ENCODE measurements at regions not wholly inside any gene's neighbourhood (a gene's known extent, or its start where the extent isn't known, plus 50 kb on each side); places are given as distances from the start of the nearest gene placed in this dataset.

- no peak for TF ChIP-seq SP1 (IDR thresholded peaks at IDR 0.05)
- TF ChIP-seq, protein P1, sequence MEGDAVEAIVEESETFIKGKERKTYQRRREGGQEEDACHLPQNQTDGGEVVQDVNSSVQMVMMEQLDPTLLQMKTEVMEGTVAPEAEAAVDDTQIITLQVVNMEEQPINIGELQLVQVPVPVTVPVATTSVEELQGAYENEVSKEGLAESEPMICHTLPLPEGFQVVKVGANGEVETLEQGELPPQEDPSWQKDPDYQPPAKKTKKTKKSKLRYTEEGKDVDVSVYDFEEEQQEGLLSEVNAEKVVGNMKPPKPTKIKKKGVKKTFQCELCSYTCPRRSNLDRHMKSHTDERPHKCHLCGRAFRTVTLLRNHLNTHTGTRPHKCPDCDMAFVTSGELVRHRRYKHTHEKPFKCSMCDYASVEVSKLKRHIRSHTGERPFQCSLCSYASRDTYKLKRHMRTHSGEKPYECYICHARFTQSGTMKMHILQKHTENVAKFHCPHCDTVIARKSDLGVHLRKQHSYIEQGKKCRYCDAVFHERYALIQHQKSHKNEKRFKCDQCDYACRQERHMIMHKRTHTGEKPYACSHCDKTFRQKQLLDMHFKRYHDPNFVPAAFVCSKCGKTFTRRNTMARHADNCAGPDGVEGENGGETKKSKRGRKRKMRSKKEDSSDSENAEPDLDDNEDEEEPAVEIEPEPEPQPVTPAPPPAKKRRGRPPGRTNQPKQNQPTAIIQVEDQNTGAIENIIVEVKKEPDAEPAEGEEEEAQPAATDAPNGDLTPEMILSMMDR (IDR thresholded peaks at IDR 0.05; ENCODE audit: low read depth, low read length, missing input control), result no peak
- TF ChIP-seq, protein P2, sequence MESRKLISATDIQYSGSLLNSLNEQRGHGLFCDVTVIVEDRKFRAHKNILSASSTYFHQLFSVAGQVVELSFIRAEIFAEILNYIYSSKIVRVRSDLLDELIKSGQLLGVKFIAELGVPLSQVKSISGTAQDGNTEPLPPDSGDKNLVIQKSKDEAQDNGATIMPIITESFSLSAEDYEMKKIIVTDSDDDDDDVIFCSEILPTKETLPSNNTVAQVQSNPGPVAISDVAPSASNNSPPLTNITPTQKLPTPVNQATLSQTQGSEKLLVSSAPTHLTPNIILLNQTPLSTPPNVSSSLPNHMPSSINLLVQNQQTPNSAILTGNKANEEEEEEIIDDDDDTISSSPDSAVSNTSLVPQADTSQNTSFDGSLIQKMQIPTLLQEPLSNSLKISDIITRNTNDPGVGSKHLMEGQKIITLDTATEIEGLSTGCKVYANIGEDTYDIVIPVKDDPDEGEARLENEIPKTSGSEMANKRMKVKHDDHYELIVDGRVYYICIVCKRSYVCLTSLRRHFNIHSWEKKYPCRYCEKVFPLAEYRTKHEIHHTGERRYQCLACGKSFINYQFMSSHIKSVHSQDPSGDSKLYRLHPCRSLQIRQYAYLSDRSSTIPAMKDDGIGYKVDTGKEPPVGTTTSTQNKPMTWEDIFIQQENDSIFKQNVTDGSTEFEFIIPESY (IDR thresholded peaks at IDR 0.05), result no peak
- TF ChIP-seq, protein P3, sequence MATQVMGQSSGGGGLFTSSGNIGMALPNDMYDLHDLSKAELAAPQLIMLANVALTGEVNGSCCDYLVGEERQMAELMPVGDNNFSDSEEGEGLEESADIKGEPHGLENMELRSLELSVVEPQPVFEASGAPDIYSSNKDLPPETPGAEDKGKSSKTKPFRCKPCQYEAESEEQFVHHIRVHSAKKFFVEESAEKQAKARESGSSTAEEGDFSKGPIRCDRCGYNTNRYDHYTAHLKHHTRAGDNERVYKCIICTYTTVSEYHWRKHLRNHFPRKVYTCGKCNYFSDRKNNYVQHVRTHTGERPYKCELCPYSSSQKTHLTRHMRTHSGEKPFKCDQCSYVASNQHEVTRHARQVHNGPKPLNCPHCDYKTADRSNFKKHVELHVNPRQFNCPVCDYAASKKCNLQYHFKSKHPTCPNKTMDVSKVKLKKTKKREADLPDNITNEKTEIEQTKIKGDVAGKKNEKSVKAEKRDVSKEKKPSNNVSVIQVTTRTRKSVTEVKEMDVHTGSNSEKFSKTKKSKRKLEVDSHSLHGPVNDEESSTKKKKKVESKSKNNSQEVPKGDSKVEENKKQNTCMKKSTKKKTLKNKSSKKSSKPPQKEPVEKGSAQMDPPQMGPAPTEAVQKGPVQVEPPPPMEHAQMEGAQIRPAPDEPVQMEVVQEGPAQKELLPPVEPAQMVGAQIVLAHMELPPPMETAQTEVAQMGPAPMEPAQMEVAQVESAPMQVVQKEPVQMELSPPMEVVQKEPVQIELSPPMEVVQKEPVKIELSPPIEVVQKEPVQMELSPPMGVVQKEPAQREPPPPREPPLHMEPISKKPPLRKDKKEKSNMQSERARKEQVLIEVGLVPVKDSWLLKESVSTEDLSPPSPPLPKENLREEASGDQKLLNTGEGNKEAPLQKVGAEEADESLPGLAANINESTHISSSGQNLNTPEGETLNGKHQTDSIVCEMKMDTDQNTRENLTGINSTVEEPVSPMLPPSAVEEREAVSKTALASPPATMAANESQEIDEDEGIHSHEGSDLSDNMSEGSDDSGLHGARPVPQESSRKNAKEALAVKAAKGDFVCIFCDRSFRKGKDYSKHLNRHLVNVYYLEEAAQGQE (IDR thresholded peaks at IDR 0.05), result no peak
- TF ChIP-seq TAF1 (conservative IDR thresholded peaks at IDR 0.05), result no peak
- no peak for TF ChIP-seq EGR1 (IDR thresholded peaks at IDR 0.05; ENCODE audit: low read depth in 2 of 2)
- no peak for TF ChIP-seq GABPA (IDR thresholded peaks at IDR 0.05 in 1 of 2, conservative IDR thresholded peaks at IDR 0.05 in 1 of 2)
- TF ChIP-seq JUND (IDR thresholded peaks at IDR 0.05), result no peak
Measured at GRCh38 chr2:239471011-239471792, 70.4 kb upstream of the HDAC4 start.

Measured in liver (tissue), 3 donors.